Body of pancreas (tissue), 4 donors: ENCODE measurements at regions not wholly inside any gene's neighbourhood (a gene's known extent, or its start where the extent isn't known, plus 50 kb on each side); places are given as distances from the start of the nearest gene placed in this dataset.

Experiments used
- CTCF ChIP-seq, 7 experiments: fragments of 450-650 bp in 4 of 7; fragments of 200-600 bp in 3 of 7; sonication (generic) in 3 of 7; IDR thresholded peaks; one replicate each; pipeline ENCODE4 v1.5.1; 2016 to 2019; ENCODE audit warnings: antibody characterized with exemption in 7 of 7
- POLR2A ChIP-seq, 3 donors: fragments of 450-650 bp; IDR thresholded peaks; one replicate each; pipeline ENCODE4 v1.6.1; 2016; ENCODE audit warnings: antibody characterized with exemption in 3 of 3, mild to moderate bottlenecking in 2 of 3

DNA sequence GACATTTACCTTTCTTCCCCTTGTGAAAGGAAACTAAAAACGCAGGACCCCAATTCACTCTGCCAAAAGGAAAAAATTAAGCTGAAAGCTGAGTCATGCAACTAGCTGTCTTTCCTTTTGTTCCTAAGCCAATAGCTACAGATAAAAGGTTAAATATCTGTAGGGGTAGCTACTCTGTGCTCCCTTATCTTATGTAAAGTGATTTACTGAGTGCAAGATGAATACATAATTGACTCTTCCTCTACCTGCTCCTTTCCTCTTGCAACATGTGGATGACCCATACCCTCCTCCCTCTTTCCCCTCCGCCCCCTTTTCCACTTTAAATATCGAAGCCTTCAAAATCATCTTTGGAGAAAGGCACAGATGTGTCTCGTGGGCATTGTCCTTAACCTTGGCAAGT, 68.0 kb upstream of the ZNF157 start:
- TF ChIP-seq POLR2A (IDR thresholded peaks at IDR 0.05) (no peak), CTCF (IDR thresholded peaks at IDR 0.05) (no peak)
